Dedifferentiated amniotic fluid mesenchymal stem cell (primary cell): ENCODE measurements at regions not wholly inside any gene's neighbourhood (a gene's known extent, or its start where the extent isn't known, plus 50 kb on each side); places are given as distances from the start of the nearest gene placed in this dataset.
"Not testable (repeated sequence)": the region's sequence is repeated elsewhere in the genome, so short reads cannot be mapped to it uniquely, and the experiment has no call there.

Experiments used
- DNase-seq: peaks from one replicate; pipeline ENCODE4 v3.0.0-alpha.2; 2016; ENCODE audit errors: extremely low spot score

DNA sequence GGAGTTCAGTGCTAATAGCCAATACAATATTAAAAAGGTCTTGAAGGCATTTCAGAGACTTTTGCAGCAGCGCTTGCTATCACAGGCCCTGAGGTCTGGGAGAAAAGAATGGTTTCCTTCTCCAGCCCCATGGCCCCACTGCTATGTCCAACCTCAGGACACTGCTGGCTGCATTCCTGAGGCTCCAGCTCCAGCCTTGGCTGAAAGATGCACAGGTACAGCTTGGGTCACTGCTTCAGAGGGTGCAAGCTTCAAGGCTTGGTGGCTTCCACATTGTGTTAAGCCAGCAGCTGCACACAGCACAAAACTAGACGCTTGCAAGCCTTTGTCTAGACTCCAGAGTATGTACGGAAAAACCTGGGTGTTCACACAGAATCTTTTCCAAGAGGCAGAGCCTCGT, 589.2 kb downstream of the CWH43 start:
- not testable (repeated sequence) for DNase-seq

DNA sequence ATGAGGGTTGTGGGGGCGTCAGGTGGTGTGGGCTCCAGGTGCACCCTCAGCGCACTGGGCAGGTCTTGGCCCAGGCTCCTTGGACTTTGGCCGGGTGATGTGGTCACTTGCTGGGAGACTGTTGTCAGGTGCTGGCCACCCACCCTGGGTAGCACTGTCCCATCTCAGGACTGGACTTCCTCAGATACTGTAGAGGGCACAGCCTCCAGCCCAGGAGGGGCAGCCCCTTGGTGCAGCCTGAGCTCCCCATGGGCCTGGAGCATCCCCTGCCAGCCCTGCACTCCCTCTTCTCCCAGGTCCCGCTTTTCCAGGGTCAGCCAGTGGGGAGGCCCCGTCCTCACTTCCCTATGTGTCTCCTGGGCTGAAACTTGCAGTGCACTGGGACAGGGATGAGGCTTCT, 592.3 kb downstream of the CWH43 start:
- DNase-seq: not testable (repeated sequence)

DNA sequence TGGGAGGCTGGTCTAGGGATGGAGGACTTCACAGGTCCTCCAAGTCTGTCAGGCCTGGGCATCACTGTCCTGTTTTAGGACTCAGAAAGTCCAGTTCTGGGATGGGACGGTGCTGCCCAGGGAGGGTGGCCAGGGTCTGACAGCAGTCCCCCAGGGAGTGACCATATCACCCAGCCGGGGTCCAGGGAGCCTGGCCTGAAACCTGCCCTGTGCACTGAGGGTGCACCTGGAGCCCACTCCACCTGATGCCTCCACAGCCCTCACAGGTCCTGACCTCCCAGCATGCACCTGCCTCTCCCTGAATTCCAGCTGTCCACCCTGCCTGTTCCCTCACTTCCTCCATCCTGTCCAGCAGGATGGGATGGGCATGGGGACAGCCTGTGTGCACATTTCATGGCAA, 592.8 kb downstream of the CWH43 start:
- DNase-seq: not testable (repeated sequence)

GRCh38 chr4:49580166-49580565, 594.1 kb downstream of the CWH43 start:
- not testable (repeated sequence) for DNase-seq

- not testable (repeated sequence) for DNase-seq
Measured at GRCh38 chr4:49588401-49588800, 602.3 kb downstream of the CWH43 start.

DNA sequence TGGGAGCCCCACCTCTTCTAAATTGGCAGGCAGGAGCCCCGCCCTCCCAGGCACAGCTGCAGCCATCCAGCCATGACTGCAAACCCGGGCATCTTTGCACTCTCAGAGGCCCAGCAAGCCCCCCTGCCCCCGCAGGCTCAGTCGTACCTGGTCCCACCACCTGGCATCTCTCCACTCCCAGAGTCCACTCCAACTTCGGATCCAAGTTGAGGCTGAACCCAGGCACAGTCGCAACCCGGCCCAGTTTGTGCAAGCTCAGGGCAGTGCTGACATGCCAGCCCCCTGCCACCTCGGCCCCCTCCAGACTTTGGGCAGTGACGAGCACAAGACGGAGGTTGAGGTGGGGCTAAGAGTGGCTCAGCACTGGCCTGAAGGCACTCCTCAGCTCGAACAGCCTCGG, 632.4 kb downstream of the CWH43 start:
- not testable (repeated sequence) for DNase-seq

DNA sequence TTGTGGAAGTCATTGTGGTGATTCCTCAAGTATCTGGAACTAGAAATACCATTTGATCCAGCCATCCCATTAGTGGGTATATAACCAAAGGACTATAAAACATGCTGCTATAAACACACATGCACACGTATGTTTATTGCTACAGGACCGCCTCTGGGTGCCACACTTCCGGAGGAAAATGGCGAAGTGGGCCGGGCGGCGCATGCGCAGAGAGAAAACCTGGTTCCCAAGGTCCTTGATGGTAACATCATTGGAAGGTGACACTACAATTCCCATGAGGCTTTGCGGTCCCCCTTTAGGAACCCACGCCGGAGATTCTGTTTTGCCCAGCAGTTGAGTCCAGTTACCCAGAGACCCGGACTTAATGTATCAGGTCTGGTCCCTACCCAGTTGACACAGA, 640.4 kb downstream of the CWH43 start:
- DNase-seq: not testable (repeated sequence)
